Caki2 (cell line): ENCODE measurements at regions not wholly inside any gene's neighbourhood (a gene's known extent, or its start where the extent isn't known, plus 50 kb on each side); places are given as distances from the start of the nearest gene placed in this dataset.

Source experiments
- DNase-seq: peaks from one replicate; pipeline ENCODE4 v3.0.0-alpha.2; 2015; ENCODE audit warnings: low read depth
- in situ Hi-C: cut with HindIII; loops from 2 replicates; pipeline ENCODE4 v1.10.0; 2016; ENCODE audit warnings: low sequenced_read_pairs, low pct_unique_long_range_greater_than_20kb, mixed read lengths

GRCh38 chr12:115160271-115161128 is 476.5 kb upstream of the TBX3 start:
- in situ Hi-C loops = no loop called here
- DNase-seq = no peak

- in situ Hi-C loops = no loop called here
- no peak for DNase-seq
These were observed 474.8 kb upstream of the TBX3 start for GRCh38 chr12:115158816-115159215.

GRCh38 chr12:115155665-115156645 is 472.0 kb upstream of the TBX3 start:
- DNase-seq = peak; percentile 51
- in situ Hi-C loops = no loop called here

- DNase-seq = no peak
- in situ Hi-C loops = no loop called here
These were observed 465.9 kb upstream of the TBX3 start for GRCh38 chr12:115149685-115150378.

- in situ Hi-C loops = no loop called here
- DNase-seq = no peak
These were observed 465.3 kb upstream of the TBX3 start for GRCh38 chr12:115149279-115149678.

- in situ Hi-C loops = no loop called here
These were observed 463.9 kb upstream of the TBX3 start for GRCh38 chr12:115147916-115148315.

GRCh38 chr12:115146453-115146852 is 462.5 kb upstream of the TBX3 start:
- in situ Hi-C loops = no loop called here
- no peak for DNase-seq

More at GRCh38 chr12:115147916-115148315, 463.9 kb upstream of the TBX3 start:
- no peak for DNase-seq

- no peak for DNase-seq
- in situ Hi-C loops = no loop called here
These were observed 460.4 kb upstream of the TBX3 start for GRCh38 chr12:115144425-115144824.

- DNase-seq = no peak
- in situ Hi-C loops = no loop called here
These were observed 457.1 kb upstream of the TBX3 start for GRCh38 chr12:115140981-115141655.

- in situ Hi-C loops = no loop called here
- no peak for DNase-seq
These were observed 454.0 kb upstream of the TBX3 start for GRCh38 chr12:115137812-115138521.

GRCh38 chr12:115135800-115136211 is 451.8 kb upstream of the TBX3 start:
- in situ Hi-C loops = no loop called here
- DNase-seq = peak; percentile 5

GRCh38 chr12:115134298-115134697 is 450.3 kb upstream of the TBX3 start:
- in situ Hi-C loops = no loop called here

GRCh38 chr12:115132905-115133304 is 448.9 kb upstream of the TBX3 start:
- no peak for DNase-seq
- in situ Hi-C loops = no loop called here

More at GRCh38 chr12:115134298-115134697, 450.3 kb upstream of the TBX3 start:
- no peak for DNase-seq

- in situ Hi-C loops = no loop called here
- peak; percentile 26 for DNase-seq
These were observed 448.2 kb upstream of the TBX3 start for GRCh38 chr12:115132145-115132544.

GRCh38 chr12:115129727-115130126 is 445.8 kb upstream of the TBX3 start:
- in situ Hi-C loops = no loop called here
- DNase-seq = no peak

GRCh38 chr12:115121053-115121452 is 437.1 kb upstream of the TBX3 start:
- in situ Hi-C loops = no loop called here
- no peak for DNase-seq

- in situ Hi-C loops = no loop called here
- DNase-seq = peak; percentile 10
These were observed 434.3 kb upstream of the TBX3 start for GRCh38 chr12:115118177-115118724.
